HuH-7.5 (cell line): ENCODE measurements at regions not wholly inside any gene's neighbourhood (a gene's known extent, or its start where the extent isn't known, plus 50 kb on each side); places are given as distances from the start of the nearest gene placed in this dataset.

ENCODE experiments used
- DNase-seq: peaks from one replicate; pipeline ENCODE4 v3.0.0; 2011; ENCODE audit warnings: low spot score

DNA sequence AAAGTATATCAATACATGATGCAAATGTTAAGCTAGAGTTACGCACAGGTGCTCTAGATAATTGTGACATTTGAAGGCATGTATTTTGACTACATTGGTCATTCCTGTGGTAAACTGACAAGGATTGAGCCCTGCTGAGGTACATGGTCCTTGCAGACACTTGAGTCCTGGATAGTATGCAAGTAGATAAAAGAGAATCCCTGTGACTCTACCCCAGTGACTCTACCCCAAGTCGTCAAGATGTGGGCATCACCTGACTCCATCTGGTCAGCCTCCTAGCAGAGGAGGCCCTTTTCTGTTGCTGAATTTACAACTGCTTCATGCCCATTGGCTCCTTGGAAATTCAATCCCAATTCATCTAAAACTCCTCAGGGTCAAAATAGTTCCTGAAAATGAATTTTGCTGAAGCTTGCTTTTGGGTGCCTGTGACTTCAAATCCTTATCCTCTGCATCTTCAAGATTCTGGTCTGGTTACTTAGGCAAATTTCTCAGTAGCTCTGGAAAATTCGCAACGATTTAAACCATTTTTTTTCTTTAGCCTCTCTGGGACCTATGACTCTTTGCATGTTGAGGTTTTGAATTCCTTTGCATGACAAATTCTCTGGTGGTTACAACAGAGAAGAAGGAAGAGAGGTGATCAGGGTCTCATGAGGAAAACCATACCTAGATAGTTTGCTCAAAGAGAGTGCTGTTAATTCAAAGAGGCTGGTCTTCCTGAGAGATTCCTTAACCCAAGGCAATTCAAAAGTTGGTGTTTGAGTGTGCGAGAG is 422.1 kb downstream of the FGF9 start:
- DNase-seq, result no peak

GRCh38 chr13:22095794-22096193 is 424.9 kb downstream of the FGF9 start:
- no peak for DNase-seq

DNA sequence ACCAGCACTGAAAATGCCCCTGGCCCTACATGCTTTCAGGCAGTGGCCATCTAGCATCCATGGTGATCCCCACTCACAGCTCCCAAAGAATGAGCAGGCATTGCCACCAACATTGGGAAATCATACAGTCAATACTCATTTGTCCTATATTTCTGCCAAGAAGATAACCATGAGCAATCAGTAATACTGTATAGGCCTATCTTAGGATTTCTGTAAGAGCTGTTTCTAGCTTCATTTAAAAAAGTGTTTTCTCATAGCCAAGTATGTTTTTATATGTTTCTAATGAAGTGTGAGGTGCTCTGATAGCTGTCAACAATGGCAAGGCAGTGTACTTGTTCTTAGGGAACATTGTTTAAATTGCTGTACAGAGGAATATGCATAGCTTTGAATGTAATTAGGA is 428.7 kb downstream of the FGF9 start:
- no peak for DNase-seq

DNA sequence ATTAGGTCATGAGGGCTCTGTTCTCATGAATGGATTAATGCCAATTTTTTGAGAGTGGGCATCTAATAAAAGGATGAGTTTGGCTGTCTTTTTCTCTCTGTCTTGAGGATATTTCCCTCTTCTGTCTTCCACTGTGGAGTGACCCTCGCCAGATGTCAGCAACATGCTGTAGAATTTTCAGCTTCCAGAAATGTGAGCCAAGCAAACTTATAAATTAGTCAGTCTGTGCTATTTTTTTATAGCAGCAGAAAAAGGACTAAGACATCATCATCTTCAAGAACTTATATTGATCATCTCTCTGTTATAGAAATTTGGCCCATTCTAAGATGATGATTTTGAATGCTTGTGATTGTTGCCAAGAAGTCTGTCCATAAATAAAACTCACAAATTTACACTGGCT is 431.4 kb downstream of the FGF9 start:
- DNase-seq, result no peak

DNA sequence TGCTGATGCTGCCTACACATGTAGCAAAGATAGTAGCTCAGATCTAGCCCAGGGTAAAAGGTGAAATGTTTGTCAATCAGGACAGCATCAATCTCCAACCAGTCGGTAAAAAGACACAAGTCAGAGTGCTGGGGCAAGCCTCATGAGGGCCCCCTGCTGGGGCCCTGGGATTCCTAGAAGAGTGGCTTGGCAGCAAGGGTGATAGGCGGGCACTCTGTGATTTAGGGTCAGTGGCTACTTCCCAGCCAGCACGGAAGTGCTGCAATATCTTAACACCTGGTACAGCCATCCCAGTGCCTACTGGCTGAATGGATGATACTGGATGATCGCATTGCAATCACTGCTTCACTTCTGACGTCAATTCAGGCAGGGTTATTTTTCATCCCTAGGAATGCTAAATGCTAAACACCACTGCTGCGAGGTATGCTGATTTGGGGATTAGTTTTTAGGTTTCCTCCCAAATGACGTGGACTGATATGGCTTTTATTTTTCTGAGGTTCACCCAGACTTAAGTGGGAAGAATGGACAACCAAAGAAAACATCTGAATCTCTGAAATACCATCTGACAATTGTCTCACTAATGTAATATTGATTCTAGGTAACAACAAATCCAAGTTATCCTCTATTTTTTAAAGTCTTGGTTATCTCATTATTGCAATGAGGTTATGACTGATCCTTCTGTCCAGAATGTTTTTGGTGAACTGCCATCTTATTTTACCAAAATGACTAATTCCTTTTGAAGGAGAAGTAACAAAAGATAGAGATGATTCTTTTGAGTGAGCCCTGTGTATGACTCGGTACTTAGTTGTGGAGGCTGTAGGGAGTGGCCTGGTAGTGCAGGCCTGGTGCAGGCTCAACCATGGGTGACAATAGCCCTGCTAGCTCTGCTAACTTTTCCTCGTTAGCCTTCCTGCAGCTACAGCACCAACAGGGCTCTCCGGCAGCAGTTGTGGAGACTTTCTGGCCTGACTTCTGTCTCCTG is 432.5 kb downstream of the FGF9 start:
- DNase-seq, result no peak

- no peak for DNase-seq
Measured at GRCh38 chr13:22106058-22106457, 435.2 kb downstream of the FGF9 start.

DNA sequence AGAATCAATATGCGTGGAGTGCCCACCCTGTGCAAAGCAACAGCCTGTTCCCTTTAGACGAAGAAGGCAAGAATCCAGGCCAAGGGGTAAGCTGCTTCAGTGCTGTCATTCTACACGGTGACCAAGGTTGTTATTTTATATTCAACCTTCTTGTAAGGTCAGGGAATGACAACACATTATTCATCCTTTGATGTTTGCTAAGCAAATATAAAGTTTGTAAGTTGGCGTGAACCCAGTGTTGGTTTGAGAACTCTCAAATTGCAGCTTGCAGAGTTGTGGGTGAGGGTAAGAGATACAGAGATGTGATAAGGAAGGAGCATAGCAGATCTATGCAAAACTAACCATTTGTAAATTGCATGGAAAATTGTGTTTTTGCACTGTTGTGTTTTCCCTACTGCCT is 436.7 kb downstream of the FGF9 start:
- DNase-seq, result no peak

DNA sequence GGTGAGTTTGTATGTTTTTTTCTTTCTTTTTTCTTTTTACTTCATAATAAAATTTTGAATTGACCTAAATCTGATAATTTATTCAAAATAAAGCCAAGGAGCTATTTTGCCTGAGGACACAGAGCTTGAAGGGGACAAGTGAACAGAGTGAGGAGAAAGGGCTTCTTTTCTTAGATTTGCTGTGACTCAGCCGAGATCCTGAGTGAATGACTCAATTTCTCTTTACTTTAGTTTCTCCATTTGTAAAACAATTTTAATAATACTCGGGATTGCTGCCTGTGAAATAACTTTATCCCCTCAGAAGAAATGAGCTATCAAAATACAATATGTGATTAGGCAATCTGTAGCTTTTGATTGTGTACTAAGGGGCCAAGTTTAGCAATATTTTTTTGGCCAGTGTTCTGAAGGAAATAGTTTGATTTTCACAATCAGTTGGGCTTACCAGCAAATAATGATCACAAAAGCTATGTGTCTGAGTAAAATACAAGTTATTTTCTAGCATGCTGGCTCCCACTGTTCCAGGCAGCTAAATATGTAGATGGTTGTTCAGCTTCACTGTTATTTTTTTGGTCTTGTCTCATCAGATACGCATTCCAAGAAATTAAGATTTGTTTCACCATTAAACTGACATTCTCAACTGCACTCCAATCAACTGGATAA is 437.5 kb downstream of the FGF9 start:
- DNase-seq, result no peak

- DNase-seq, result no peak
Measured at GRCh38 chr13:22108979-22109378, 438.1 kb downstream of the FGF9 start.

DNA sequence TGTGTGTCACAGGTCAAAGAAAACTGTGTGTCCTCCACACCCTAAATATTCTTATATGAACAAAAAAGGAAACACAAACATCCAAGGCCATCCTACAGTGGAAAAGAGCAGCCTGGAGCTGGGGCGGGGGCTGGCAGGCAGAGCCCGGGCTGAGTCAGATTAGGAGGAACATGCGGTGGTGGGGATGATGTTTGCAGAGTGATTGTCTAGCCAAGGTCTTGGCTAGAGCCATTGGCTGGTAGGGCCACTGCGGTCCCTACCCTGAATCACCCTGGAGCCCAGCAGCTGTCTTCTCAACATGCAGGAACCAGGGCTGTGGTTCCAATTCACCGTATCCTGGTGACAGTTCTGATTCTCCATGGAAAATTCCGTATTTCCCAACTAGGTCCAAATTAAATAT is 439.5 kb downstream of the FGF9 start:
- no peak for DNase-seq

DNA sequence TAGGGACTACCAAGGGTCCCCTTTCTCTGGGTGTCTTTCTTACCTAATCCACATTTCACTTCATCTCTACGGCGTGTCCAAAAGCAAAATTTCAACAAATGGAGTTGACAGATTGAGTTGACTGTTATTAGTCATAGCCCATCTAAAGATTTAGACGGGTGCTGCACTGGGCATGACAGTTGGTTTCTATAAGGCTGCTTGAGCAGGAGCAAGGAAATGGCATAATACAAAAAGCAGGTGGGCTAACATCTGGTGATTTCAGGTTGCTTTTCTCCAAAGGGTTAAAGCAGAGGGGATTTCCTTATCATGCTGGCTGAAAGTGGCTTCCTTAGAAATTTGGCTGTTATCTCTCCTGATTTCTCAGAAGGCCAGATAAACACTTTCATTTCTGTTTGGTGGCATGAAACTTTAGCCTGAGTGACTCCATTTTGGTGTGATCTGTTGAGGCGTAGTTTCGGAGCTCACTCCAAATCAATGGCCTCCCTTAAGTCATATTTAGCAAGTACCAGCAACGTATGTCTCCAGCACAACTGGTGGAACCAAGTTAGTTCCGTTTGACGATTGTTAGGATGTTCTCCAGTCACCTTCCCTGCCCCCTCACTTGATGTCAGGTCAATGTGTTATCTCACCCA is 440.4 kb downstream of the FGF9 start:
- no peak for DNase-seq

GRCh38 chr13:22111961-22112360 is 441.1 kb downstream of the FGF9 start:
- DNase-seq, result no peak

DNA sequence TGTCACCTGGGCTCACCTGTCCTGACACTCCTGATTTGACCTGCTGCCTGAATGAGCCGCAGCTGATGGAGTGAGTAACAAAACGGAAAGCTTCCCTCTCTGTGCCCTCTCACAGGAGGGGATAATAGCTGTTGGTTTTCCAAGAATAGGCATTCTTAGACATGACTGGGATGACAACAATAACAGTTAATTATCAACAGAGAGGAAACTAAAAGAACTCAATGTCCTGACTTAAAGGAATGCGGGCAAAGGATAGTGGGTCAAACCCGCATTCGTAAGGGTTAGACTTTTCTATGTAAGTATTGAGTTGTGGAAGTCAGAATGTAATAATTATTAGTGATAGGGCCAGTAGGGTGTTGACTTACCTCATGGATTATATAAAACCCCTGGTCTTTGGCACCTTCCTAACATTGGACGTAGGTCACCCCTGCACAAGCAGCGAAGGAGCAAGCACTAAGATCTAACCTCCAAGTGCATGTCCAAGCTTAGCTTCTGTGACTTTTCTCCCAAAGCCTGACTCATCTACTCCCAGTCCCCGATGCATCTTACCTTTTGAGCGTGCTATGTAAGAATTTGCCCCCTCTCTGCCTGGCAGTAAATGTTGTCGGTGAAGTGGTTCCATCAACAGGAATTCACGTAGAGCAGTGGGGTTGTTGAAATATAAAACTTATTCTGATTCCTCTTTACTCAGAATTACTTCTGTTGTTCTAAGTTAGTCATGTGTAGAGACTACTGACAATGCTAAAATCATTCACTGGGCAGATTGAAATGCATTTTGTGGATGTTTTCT is 442.3 kb downstream of the FGF9 start:
- DNase-seq, result no peak

DNA sequence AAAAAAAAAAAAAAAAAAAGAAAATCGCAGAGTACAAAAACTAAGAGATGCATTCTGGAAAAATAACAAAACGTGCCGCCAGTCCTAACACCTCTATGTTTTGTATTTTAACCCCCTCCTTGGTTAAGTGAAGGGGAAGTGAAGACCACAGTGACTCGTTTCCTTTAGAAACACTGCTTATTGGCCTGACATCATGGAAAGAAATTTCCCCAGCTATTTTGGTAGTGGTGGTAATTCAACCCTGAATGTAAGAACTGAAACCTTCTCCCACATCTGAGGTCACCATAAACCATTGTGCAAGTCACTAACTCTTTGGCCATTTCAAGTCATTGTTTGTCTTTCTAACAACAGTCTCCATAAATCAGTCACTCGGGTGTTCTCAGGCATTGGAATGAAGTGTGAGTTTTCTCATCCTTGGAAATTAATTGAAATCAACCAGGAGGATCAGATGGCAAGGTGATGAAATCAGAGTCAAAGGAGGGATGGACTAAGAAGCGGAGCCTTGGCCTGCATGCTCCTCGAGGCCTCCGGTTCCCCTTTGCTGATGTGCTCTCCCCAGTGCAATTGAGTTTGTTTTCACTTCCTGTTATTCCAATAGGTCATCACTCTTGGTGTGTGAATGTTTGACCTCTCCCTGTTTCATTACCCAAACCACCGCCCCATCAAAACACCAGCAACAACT is 443.9 kb downstream of the FGF9 start:
- DNase-seq, result no peak

- DNase-seq, result no peak
Measured at GRCh38 chr13:22118158-22118557, 447.3 kb downstream of the FGF9 start.

DNA sequence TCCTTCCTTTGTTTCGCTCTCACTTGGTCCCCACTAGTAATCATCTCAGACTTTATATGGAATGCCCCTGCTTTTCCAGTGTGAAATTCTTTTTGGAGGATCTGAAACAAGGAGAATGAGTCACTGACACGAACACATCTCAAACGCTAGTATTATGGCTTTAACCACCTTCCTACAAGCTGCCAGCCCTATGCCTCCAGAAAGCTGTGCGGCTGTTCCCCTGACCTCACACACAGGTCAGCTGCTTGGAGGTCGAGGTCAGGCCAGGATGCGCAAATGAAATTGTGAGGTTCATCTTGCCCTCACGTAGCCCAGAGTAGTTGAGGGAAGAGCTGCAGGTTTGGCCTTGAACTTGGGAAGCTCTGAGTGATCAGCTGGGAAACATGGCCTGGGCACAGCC is 449.8 kb downstream of the FGF9 start:
- DNase-seq, result no peak

GRCh38 chr13:22121146-22121739 is 450.4 kb downstream of the FGF9 start:
- no peak for DNase-seq

DNA sequence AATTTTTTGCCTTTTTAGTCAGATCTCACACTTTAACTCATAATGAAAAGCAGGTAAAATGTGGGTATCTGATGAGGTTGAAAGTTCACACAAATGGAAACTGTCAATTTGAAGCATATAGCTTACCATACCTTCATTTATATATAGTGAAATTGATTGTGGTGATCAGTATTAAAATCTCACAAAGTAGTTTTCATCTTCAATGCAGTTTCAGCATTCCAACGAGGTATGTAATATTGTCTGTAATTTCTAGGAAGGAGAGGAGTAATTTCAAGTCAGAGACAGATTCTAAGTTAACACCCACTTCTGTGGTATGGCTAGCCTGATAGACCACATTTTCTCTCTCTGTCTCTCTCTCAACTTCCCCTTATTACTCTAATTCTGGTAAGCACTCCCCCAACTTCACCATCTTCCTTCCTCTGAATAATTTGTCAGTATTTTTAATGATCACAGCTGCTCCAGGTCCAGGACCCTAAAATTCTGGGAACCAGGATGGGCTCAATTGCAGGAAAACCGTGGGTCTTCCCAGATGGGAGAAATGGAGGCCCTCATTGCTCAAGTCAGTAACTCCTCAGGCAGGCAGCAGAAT is 455.7 kb downstream of the FGF9 start:
- no peak for DNase-seq

DNA sequence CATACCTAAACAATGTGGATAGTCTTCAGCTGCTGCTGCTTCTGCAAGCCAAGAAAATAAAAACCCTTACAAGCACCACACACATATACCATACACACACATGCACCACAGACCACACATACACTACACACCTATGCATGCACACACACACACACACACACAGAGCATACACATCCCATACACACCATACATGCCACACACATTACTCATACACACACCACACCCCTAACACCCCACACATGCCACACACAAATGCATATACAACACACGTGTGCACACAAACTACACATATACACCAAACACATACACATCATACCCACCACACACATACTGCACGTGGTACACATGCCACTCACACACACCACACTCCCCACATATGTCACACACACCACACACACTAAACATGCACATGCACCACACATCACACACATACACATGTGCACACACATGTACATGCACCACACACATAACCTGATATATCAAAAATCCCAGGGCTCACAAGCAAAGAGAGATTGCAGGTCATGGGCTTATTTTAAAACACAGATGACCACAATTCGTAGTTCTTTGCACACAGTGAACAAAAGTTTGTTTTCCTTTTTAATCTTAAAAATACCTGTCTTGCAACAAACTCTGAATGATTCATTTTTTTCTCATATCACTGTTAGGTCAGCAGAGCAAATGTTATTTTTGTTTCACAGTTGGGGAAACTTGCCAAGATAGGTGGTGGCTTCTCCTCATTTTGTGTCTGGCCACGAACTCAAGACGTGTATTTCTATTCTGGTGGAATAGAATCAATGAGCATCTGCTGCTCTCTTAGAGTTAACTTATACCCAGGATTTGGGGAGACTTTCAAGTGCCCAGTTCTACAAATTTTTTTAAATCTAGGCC is 456.6 kb downstream of the FGF9 start:
- no peak for DNase-seq
